Astrocyte of the spinal cord (primary cell): ENCODE measurements at regions not wholly inside any gene's neighbourhood (a gene's known extent, or its start where the extent isn't known, plus 50 kb on each side); places are given as distances from the start of the nearest gene placed in this dataset.
"Not testable (repeated sequence)": the region's sequence is repeated elsewhere in the genome, so short reads cannot be mapped to it uniquely, and the experiment has no call there.

ENCODE experiments used
- DNase-seq: peaks from one replicate; pipeline ENCODE4 v3.0.0; 2011; ENCODE audit warnings: low read depth, low spot score
- H3K4me3 ChIP-seq: 2 replicates; pipeline ENCODE4 v1.5.1; 2011; ENCODE audit warnings: low read depth, mild to moderate bottlenecking, low read length, moderate library complexity
- CTCF ChIP-seq: IDR thresholded peaks from 2 replicates; pipeline ENCODE4 v1.5.1; 2012; ENCODE audit warnings: low read depth, mild to moderate bottlenecking, low read length, inconsistent platforms
- in situ Hi-C: cut with HindIII; loops from 2 replicates; pipeline ENCODE4 v1.10.0; 2017; ENCODE audit warnings: low sequenced_read_pairs

GRCh38 chr10:109253306-109253705, 670.0 kb downstream of the XPNPEP1 start:
- in situ Hi-C loops: no loop called here
- H3K4me3 ChIP-seq: no peak overlapping the region
- no peak for DNase-seq
- no peak for TF ChIP-seq CTCF

GRCh38 chr10:109250152-109250551, 673.2 kb downstream of the XPNPEP1 start:
- no peak for DNase-seq
- no peak for TF ChIP-seq CTCF
- H3K4me3 ChIP-seq: no peak overlapping the region
- in situ Hi-C loops: no loop called here

- in situ Hi-C loops: no loop called here
- TF ChIP-seq CTCF: no peak
- no peak overlapping the region for H3K4me3 ChIP-seq
- DNase-seq: no peak
Observed at GRCh38 chr10:109247814-109248213, 675.5 kb downstream of the XPNPEP1 start.

- in situ Hi-C loops: no loop called here
Observed at GRCh38 chr10:109245821-109246220, 677.5 kb downstream of the XPNPEP1 start.

GRCh38 chr10:109239371-109239770, 683.9 kb downstream of the XPNPEP1 start:
- DNase-seq: no peak
- TF ChIP-seq CTCF: no peak
- in situ Hi-C loops: no loop called here
- H3K4me3 ChIP-seq: no peak overlapping the region

More at GRCh38 chr10:109245821-109246220, 677.5 kb downstream of the XPNPEP1 start:
- DNase-seq: no peak
- H3K4me3 ChIP-seq: no peak overlapping the region
- TF ChIP-seq CTCF: no peak

GRCh38 chr10:109237682-109238081, 685.6 kb downstream of the XPNPEP1 start:
- in situ Hi-C loops: no loop called here
- H3K4me3 ChIP-seq: no peak overlapping the region
- no peak for TF ChIP-seq CTCF
- DNase-seq: no peak

GRCh38 chr10:109237050-109237449, 686.3 kb downstream of the XPNPEP1 start:
- in situ Hi-C loops: no loop called here
- no peak for DNase-seq
- TF ChIP-seq CTCF: no peak
- H3K4me3 ChIP-seq: no peak overlapping the region

GRCh38 chr10:109223533-109223932, 699.8 kb downstream of the XPNPEP1 start:
- H3K4me3 ChIP-seq, in situ Hi-C loops: not testable (repeated sequence)

More at GRCh38 chr10:109223533-109223932, 699.8 kb downstream of the XPNPEP1 start:
- DNase-seq: not testable (repeated sequence)
